Mucosa of rectum (tissue), 2 donors: ENCODE measurements at regions not wholly inside any gene's neighbourhood (a gene's known extent, or its start where the extent isn't known, plus 50 kb on each side); places are given as distances from the start of the nearest gene placed in this dataset.
"Not testable (repeated sequence)": the region's sequence is repeated elsewhere in the genome, so short reads cannot be mapped to it uniquely, and the experiment has no call there.

Experiments used
- H3K27ac ChIP-seq, 2 donors: one replicate each; pipeline ENCODE4 v1.7.0; 2013; ENCODE audit warnings: inconsistent platforms in 2 of 2, low read depth in 2 of 2, low read length in 2 of 2
- H3K27me3 ChIP-seq, 2 donors: one replicate each; pipeline ENCODE4 v1.7.0; 2013; ENCODE audit warnings: low read length in 2 of 2; ENCODE audit not compliant: control insufficient read depth in 2 of 2, insufficient read depth in 2 of 2
- H3K36me3 ChIP-seq, 2 donors: one replicate each; pipeline ENCODE4 v1.7.0; 2013; ENCODE audit warnings: low read length in 2 of 2; ENCODE audit not compliant: control insufficient read depth in 2 of 2, insufficient read depth in 2 of 2
- H3K4me1 ChIP-seq, 2 donors: one replicate each; pipeline ENCODE4 v1.7.0; 2013; ENCODE audit warnings: low read length in 2 of 2, mild to moderate bottlenecking in 1 of 2; ENCODE audit not compliant: control insufficient read depth in 2 of 2, insufficient read depth in 2 of 2
- H3K4me3 ChIP-seq, 2 donors: one replicate each; pipeline ENCODE4 v1.7.0; 2013; ENCODE audit warnings: low read length in 2 of 2
- H3K9ac ChIP-seq, 2 donors: one replicate each; pipeline ENCODE4 v1.7.0; 2013; ENCODE audit warnings: low read length in 2 of 2, low read depth in 1 of 2, mild to moderate bottlenecking in 1 of 2
- H3K9me3 ChIP-seq, 2 donors: one replicate each; pipeline ENCODE4 v1.7.0; 2013; ENCODE audit warnings: low read length in 2 of 2; ENCODE audit not compliant: control insufficient read depth in 2 of 2
- donor health status: healthy.
- donor health status: Normal muscosa, but diverticular disease.

DNA sequence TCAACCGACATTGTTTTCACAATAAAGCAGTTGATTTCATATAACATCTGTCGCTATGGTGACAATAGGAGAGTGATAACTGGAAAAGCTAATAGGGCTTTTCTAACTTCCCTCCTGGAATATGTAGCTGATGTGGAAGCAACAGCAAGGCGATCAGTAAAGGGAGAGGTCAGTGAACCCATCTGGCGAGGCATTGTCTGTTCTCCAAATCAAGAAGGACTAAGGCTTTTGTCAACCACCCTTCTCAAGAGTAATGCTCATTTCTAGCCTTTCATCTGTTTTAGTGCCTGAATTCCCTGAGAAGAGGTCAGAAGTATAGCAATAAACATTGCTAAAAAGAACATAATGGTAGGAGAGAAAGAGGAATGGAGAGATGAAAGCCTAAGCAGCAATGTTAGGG lies 201.3 kb downstream of the AKAP7 start:
- Histone ChIP-seq H3K9me3 (no peaks in the 10 kb centered on the region), H3K27ac (no peak overlapping the region), H3K36me3 (no peaks in the 10 kb centered on the region), H3K9ac (no peak overlapping the region), H3K4me3 (no peak overlapping the region), H3K4me1 (no peaks in the 10 kb centered on the region), H3K27me3 (no peaks in the 10 kb centered on the region)

- H3K27me3 ChIP-seq, H3K27ac ChIP-seq, H3K4me1 ChIP-seq, H3K9me3 ChIP-seq, H3K9ac ChIP-seq, H3K36me3 ChIP-seq, H3K4me3 ChIP-seq: not testable (repeated sequence)
Observed at GRCh38 chr6:131346896-131347295, 211.6 kb downstream of the AKAP7 start.

DNA sequence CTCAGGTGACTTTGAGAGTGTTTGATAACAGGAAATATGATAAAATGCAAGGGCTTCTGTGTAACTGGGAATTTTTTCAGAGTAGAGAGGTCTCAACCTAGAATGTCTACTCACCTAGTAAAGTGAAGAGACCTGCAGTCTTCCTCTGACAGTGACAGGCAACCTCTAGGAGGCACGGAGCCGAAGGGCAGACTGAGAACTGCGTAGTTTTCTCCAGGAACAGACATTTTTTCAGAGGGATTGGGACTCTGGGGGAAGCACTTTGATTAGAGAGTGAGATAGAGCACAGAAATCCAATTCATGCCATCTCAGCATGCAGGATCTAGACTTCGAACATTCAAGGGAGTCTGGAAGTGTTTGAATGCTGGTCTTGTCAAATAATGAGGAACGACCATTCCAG lies 213.3 kb downstream of the AKAP7 start:
- no peak overlapping the region for H3K27ac ChIP-seq
- H3K4me1 ChIP-seq = peaks cover 0 to 3% of the 10 kb centered on the region in 2 donors
- H3K36me3 ChIP-seq = no peaks in the 10 kb centered on the region
- no peak overlapping the region for H3K9ac ChIP-seq
- no peaks in the 10 kb centered on the region for H3K27me3 ChIP-seq
- H3K4me3 ChIP-seq = no peak overlapping the region
- no peaks in the 10 kb centered on the region for H3K9me3 ChIP-seq

GRCh38 chr6:131349199-131349598 lies 213.9 kb downstream of the AKAP7 start:
- Histone ChIP-seq H3K4me1 (peaks cover 0 to 3% of the 10 kb centered on the region in 2 donors), H3K36me3 (no peaks in the 10 kb centered on the region), H3K9me3 (no peaks in the 10 kb centered on the region), H3K27ac (no peak overlapping the region), H3K27me3 (no peaks in the 10 kb centered on the region), H3K9ac (no peak overlapping the region), H3K4me3 (no peak overlapping the region)

- H3K36me3 ChIP-seq = no peaks in the 10 kb centered on the region
- no peak overlapping the region for H3K27ac ChIP-seq
Observed at GRCh38 chr6:131353106-131353505, 217.8 kb downstream of the AKAP7 start.

GRCh38 chr6:131353876-131354275 lies 218.6 kb downstream of the AKAP7 start:
- Histone ChIP-seq H3K36me3 (no peaks in the 10 kb centered on the region), H3K27me3 (no peaks in the 10 kb centered on the region), H3K9me3 (no peaks in the 10 kb centered on the region), H3K9ac (no peak overlapping the region), H3K4me1 (peaks cover 0 to 3% of the 10 kb centered on the region in 2 donors), H3K4me3 (no peak overlapping the region), H3K27ac (no peak overlapping the region)

More at GRCh38 chr6:131353106-131353505, 217.8 kb downstream of the AKAP7 start:
- Histone ChIP-seq H3K4me1 (peaks cover 0 to 3% of the 10 kb centered on the region in 2 donors), H3K27me3 (no peaks in the 10 kb centered on the region), H3K9ac (no peak overlapping the region), H3K9me3 (no peaks in the 10 kb centered on the region), H3K4me3 (no peak overlapping the region)

DNA sequence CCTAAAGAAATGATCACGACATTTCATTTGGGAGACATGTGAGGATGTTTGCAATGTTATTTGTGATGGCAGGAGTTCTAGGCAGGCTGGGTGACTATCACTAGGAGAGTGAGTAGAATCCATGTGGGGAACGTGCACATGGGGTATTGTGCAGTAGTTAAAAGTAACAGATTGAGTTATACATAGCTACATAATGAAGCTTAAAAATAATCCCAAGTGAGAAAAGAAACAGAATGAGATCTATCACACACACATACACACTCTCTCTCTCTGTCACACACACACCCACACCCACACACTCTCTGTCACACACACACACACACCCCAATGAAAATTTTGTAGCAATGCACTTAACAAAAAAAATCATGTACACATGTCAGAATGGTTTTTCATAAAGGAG lies 218.7 kb upstream of the ARG1 start:
- H3K4me3 ChIP-seq = no peak overlapping the region
- no peak overlapping the region for H3K27ac ChIP-seq
- H3K9ac ChIP-seq = no peak overlapping the region
- no peaks in the 10 kb centered on the region for H3K36me3 ChIP-seq
- H3K4me1 ChIP-seq = peaks cover 0 to 2% of the 10 kb centered on the region in 2 donors
- no peaks in the 10 kb centered on the region for H3K9me3 ChIP-seq
- no peaks in the 10 kb centered on the region for H3K27me3 ChIP-seq

GRCh38 chr6:131356161-131356560 lies 216.9 kb upstream of the ARG1 start:
- H3K27ac ChIP-seq = no peak overlapping the region
- H3K36me3 ChIP-seq = no peaks in the 10 kb centered on the region
- no peak overlapping the region for H3K4me3 ChIP-seq
- no peaks in the 10 kb centered on the region for H3K9me3 ChIP-seq
- no peaks in the 10 kb centered on the region for H3K27me3 ChIP-seq
- H3K4me1 ChIP-seq = no peaks in the 10 kb centered on the region
- no peak overlapping the region for H3K9ac ChIP-seq

DNA sequence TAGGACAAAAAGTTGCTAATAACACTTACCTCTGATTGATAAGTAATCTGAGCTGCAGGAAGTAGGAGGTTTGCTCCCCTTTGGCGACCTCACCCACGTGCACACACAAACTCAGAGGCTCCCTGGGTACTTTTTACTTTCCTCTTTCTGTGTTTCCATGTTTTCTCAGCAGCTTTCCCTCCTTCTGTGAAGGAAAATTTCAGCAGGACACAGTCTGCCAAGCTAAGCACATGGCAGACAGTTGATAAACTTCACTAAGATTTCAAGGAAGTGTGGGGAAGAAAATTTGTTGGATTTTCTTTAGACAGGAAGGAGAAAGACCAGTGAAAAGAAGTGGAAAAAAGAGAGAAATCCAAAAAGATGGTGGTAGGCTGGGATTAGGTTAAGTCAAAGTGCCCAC lies 215.5 kb upstream of the ARG1 start:
- Histone ChIP-seq H3K4me1 (no peaks in the 10 kb centered on the region), H3K9ac (no peak overlapping the region), H3K36me3 (no peaks in the 10 kb centered on the region), H3K9me3 (no peaks in the 10 kb centered on the region), H3K27ac (no peak overlapping the region), H3K27me3 (no peaks in the 10 kb centered on the region), H3K4me3 (no peak overlapping the region)

DNA sequence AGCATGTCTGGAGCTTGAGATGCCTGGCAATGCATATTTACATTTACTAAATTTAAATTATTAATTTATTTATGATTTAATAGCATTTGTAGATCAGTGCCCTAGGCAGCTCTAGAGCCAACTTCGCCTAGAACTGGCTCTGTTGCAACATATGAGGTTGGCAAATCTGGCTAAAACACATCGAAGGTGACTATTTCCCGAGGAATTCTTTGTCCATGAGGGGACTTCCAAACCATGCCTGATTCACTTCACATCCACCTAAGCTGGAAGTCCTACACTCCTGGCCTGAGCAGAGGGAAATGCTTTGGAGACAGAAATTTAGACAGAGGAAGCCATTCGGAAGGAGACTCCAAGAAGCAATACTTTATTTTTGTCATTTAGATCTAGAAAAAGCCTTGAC lies 211.0 kb upstream of the ARG1 start:
- no peaks in the 10 kb centered on the region for H3K27me3 ChIP-seq

GRCh38 chr6:131362696-131363095 lies 210.3 kb upstream of the ARG1 start:
- H3K27me3 ChIP-seq = no peaks in the 10 kb centered on the region
- no peak overlapping the region for H3K9ac ChIP-seq

More for the DNA sequence above, 211.0 kb upstream of the ARG1 start:
- Histone ChIP-seq H3K4me3 (no peak overlapping the region), H3K36me3 (no peaks in the 10 kb centered on the region), H3K4me1 (peaks cover 2 to 7% of the 10 kb centered on the region in 2 donors), H3K27ac (no peak overlapping the region), H3K9me3 (no peaks in the 10 kb centered on the region), H3K9ac (no peak overlapping the region)

More at GRCh38 chr6:131362696-131363095, 210.3 kb upstream of the ARG1 start:
- no peaks in the 10 kb centered on the region for H3K9me3 ChIP-seq
- no peak overlapping the region for H3K27ac ChIP-seq
- H3K36me3 ChIP-seq = no peaks in the 10 kb centered on the region
- H3K4me1 ChIP-seq = peaks cover 2 to 10% of the 10 kb centered on the region in 2 donors
- no peak overlapping the region for H3K4me3 ChIP-seq
